PFSK-1 (cell line): ENCODE measurements at regions not wholly inside any gene's neighbourhood (a gene's known extent, or its start where the extent isn't known, plus 50 kb on each side); places are given as distances from the start of the nearest gene placed in this dataset.

Experiments used
- FOXP2 ChIP-seq: optimal IDR thresholded peaks from 2 replicates; pipeline ENCODE3; 2011; ENCODE audit warnings: borderline replicate concordance, control low read depth, inconsistent platforms; ENCODE audit not compliant: insufficient read depth; ENCODE audit errors: extremely low read length, extremely low read depth
- POLR2AphosphoS5 ChIP-seq: IDR thresholded peaks from 2 replicates; pipeline ENCODE4 v1.6.1; 2012; ENCODE audit warnings: low read depth, mild to moderate bottlenecking, control low read depth, low read length, moderate library complexity
- SIN3A ChIP-seq: IDR thresholded peaks from 2 replicates; pipeline ENCODE4 v1.6.1; 2012; ENCODE audit warnings: mild to moderate bottlenecking, low read length, moderate library complexity, borderline replicate concordance; ENCODE audit not compliant: insufficient read depth
- TAF1 ChIP-seq: IDR thresholded peaks from 2 replicates; pipeline ENCODE4 v1.6.1; 2012; ENCODE audit warnings: low read length, control low read depth, borderline replicate concordance; ENCODE audit not compliant: insufficient read depth
- TF ChIP-seq, protein P1 (sequence below), 2 experiments: IDR thresholded peaks; 2 replicates each; pipeline versions ENCODE4 v1.6.1 to v1.8.0; 2011 to 2012; ENCODE audit warnings: low read depth in 2 of 2, low read length in 2 of 2, control low read depth in 1 of 2, inconsistent platforms in 1 of 2, mild to moderate bottlenecking in 1 of 2, moderate library complexity in 1 of 2; ENCODE audit not compliant: insufficient read depth in 1 of 2

DNA sequence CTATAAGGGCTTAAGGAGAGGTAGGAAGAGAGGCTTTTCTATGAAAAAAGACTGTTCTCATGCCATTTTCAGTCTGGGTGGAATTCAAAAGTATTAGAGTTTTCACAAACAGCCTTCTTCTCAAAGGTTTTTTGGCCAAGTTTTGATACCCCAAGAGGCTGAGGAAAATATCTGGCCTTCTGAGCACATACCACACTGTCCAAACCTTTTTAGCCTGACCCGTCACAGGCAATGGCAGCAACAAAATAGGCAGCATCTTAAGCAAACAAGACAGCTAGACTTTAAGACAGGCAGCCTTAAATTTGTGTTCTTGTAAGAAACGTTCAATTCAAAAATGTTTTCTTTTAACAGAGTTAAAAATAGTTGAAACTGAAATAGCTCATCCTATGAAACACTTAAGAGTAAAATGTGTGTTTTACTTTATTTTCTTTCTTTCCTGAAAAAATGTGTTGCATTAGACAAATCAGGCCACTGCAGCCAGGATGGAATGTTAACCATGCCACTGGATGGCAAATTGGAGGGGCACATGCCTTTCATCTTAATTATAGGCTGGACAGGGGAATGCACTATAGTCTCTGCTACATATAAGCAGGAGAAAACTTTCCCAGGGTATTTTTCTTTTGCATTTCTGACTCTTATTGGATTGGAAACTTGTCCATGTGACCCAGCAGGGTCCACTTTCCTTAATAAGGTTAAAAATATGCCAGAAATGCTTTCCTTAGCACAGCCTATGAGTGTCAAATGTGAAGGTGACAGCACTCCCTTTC, 315.0 kb downstream of the TGFB2 start:
- no peak for TF ChIP-seq POLR2AphosphoS5
- TF ChIP-seq SIN3A = no peak
- TF ChIP-seq, protein P1, sequence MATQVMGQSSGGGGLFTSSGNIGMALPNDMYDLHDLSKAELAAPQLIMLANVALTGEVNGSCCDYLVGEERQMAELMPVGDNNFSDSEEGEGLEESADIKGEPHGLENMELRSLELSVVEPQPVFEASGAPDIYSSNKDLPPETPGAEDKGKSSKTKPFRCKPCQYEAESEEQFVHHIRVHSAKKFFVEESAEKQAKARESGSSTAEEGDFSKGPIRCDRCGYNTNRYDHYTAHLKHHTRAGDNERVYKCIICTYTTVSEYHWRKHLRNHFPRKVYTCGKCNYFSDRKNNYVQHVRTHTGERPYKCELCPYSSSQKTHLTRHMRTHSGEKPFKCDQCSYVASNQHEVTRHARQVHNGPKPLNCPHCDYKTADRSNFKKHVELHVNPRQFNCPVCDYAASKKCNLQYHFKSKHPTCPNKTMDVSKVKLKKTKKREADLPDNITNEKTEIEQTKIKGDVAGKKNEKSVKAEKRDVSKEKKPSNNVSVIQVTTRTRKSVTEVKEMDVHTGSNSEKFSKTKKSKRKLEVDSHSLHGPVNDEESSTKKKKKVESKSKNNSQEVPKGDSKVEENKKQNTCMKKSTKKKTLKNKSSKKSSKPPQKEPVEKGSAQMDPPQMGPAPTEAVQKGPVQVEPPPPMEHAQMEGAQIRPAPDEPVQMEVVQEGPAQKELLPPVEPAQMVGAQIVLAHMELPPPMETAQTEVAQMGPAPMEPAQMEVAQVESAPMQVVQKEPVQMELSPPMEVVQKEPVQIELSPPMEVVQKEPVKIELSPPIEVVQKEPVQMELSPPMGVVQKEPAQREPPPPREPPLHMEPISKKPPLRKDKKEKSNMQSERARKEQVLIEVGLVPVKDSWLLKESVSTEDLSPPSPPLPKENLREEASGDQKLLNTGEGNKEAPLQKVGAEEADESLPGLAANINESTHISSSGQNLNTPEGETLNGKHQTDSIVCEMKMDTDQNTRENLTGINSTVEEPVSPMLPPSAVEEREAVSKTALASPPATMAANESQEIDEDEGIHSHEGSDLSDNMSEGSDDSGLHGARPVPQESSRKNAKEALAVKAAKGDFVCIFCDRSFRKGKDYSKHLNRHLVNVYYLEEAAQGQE (IDR thresholded peaks at IDR 0.05; ENCODE audit: insufficient read depth in 1 of 2, low read depth in 2 of 2, low read length in 2 of 2) = no peak
- no peak for TF ChIP-seq FOXP2
- no peak for TF ChIP-seq TAF1

DNA sequence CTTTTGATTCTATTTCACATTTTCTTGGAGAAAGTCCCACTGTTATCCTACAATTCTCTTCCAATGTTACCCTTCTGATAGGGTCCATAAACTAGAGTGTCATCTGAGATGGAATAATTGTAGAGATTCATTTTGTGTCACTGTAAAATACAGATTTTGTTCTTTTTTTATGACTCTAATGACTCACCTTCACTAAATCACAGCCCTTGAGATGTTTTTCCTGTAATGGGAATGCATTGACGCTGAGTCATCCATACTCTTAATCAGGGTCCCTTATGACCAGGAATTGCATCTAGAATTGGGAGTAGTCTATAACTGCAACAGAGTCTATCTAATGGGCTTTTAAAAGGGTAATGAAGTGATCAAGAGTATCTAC, 315.5 kb downstream of the TGFB2 start:
- TF ChIP-seq, protein P1 (IDR thresholded peaks at IDR 0.05; ENCODE audit: insufficient read depth in 1 of 2, low read depth in 2 of 2, low read length in 2 of 2) = no peak
- TF ChIP-seq SIN3A = no peak
- TF ChIP-seq TAF1 = no peak
- TF ChIP-seq FOXP2 = no peak
- no peak for TF ChIP-seq POLR2AphosphoS5

GRCh38 chr1:218661411-218661810, 316.3 kb downstream of the TGFB2 start:
- no peak for TF ChIP-seq SIN3A
- TF ChIP-seq, protein P1 (IDR thresholded peaks at IDR 0.05; ENCODE audit: insufficient read depth in 1 of 2, low read depth in 2 of 2, low read length in 2 of 2) = no peak
- TF ChIP-seq POLR2AphosphoS5 = no peak
- TF ChIP-seq FOXP2 = no peak
- TF ChIP-seq TAF1 = no peak

- TF ChIP-seq FOXP2 (no peak), SIN3A (no peak), TAF1 (no peak), POLR2AphosphoS5 (no peak)
- TF ChIP-seq, protein P1 (IDR thresholded peaks at IDR 0.05; ENCODE audit: insufficient read depth in 1 of 2, low read depth in 2 of 2, low read length in 2 of 2) = no peak
Measured at GRCh38 chr1:218664385-218665170, 319.4 kb downstream of the TGFB2 start.
